ENCODE measurements at regions not wholly inside any gene's neighbourhood (a gene's known extent, or its start where the extent isn't known, plus 50 kb on each side); places are given as distances from the start of the nearest gene placed in this dataset.

- TF ChIP-seq CTCF (IDR thresholded peaks at IDR 0.05) (no peak), POLR2A (IDR thresholded peaks at IDR 0.05) (no peak), POLR2AphosphoS5 (IDR thresholded peaks at IDR 0.05; ENCODE audit: insufficient read depth in 1 of 2, low read depth in 1 of 2) (no peak)
Measured at GRCh38 chr16:64363039-64363438, 758.8 kb downstream of the CDH11 start.

Data from vagina (tissue), 2 donors.